AG09309 (cell line): ENCODE measurements at regions not wholly inside any gene's neighbourhood (a gene's known extent, or its start where the extent isn't known, plus 50 kb on each side); places are given as distances from the start of the nearest gene placed in this dataset.

Experiments
- DNase-seq: peaks from one replicate; pipeline ENCODE4 v3.0.0-alpha.2; 2010; ENCODE audit warnings: low read depth
- H3K4me3 ChIP-seq: 2 replicates; pipeline ENCODE4 v1.5.1; 2011; ENCODE audit warnings: mild to moderate bottlenecking, low read depth, low read length, moderate library complexity; ENCODE audit not compliant: control insufficient read depth
- CTCF ChIP-seq: IDR thresholded peaks from 2 replicates; pipeline ENCODE4 v1.5.1; 2011; ENCODE audit warnings: mild to moderate bottlenecking, low read depth, low read length, inconsistent platforms; ENCODE audit not compliant: insufficient read depth, control insufficient read depth; ENCODE audit errors: missing control alignments

DNA sequence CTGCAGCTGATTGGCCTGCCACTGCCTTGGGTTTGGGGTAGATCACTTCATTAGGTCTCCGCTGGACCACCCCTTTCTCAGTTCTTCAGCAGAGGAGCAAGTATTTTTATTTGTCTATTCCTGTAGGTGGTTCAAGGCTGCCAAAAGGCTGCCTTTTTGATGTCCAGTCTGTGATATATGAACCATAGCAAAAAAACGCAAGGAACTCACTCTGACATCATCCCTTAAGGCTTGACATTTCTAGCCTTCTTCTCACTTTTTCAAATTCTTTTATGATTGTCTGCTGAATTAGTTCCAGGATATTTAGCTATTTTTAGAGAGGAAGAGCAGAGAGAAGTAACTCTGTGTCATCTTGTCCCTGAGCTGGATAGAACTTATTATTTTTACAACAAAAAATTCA, 269.2 kb downstream of the BAMBI start:
- DNase-seq = no peak
- H3K4me3 ChIP-seq = no peak overlapping the region
- no peak for TF ChIP-seq CTCF

DNA sequence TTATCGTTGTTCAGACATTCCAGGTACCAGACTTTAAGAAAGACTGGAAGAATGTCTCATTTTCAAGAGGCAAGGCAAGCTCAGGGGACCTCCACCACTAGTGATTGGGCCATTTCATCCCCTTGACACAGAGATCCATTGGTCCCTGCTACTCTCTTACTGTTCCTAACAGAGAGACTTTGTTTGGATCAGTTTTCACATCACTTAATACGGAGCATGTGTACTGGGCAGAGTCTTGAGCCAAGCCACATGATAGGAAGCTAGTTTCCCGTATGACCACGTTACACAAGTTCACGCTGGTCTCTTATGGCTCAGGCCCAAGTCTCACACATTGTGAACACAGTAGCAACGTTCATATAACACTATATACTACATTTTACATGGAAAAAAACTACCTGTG, 269.9 kb downstream of the BAMBI start:
- TF ChIP-seq CTCF = no peak
- no peak for DNase-seq
- H3K4me3 ChIP-seq = no peak overlapping the region

DNA sequence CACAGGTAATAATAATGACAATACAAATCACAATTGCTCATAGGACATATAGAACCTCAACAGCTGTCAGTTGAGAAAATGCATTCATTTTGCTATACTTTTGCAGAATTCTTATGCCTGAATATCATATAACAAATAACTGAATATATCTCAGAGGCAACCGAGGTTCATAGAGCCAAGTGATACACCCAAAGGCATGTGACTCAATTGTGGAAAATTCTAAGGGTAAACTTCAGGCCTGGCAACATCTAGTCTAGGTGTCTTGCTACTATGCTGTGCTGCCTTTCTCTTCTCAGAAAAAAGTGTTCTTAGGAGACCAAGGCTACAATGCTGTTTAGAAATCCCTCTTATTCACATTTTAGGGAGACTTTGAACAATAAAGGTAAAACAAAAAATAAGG, 270.7 kb downstream of the BAMBI start:
- DNase-seq = no peak
- H3K4me3 ChIP-seq = no peak overlapping the region
- no peak for TF ChIP-seq CTCF

DNA sequence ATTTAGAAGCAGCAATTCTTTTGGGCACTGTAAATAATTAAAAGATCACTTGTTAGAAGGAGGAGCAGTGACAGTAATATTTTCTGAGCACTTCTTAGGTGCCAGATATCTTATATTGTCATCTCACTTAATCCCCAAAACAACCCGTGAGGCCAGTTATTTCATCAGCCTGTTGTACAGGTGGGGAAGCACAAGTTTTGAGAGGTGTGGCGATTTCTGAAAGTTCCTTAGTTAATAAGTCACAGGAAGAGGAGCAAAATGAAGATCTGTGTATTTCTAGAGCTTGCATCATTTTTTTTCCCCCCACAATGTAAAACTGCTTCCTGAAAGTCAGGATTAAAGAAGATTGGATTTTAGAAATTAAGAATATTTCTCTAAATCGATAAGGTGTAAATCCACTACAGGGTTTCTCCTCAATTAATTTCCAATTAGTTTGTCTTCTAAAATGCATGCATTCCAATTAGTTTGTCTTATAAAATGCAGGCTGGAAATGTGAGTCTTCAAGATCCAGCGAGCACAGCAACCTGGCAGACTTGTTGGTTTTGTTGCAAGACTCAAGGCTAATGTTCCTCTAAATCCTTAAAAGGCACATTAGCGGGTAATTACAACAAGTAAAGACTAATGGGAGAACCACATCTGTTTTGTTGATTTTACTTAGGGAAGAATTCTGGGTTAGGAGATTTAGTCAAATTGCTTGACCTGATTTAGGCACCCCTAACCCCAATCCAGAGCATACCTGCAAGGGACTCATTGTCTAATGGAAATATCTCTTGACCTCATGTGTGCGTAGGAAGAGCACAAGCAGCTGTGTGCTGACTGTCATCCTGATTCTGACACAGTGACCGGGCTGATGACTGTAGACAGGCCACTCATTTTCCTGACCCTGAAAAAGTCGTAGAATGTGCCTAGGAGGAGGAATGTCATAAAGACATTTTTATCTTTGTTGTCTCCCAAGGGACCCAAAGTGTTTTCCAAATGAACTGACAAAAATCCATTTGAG, 272.0 kb downstream of the BAMBI start:
- no peak for DNase-seq
- no peak overlapping the region for H3K4me3 ChIP-seq
- TF ChIP-seq CTCF = no peak

DNA sequence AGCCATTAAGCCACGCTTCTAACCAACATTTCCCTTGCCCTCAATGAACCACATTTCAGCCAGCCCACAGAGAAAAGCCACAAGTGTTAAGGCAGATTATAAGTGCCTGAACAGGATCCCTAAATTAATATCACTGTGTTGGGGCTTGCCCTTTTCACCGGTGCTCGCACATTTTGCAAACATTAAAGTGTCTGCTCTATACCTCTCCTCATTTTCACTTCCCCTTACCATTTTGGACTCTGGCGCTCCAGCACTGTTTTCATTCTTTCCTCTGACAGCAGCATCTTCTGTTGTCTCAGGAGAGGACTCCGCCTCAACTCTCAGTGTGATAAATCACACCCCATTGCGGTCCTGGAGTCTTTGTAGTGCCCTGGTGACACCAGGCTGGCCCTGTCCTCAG, 274.2 kb downstream of the BAMBI start:
- no peak for TF ChIP-seq CTCF
- no peak for DNase-seq

GRCh38 chr10:28952523-28952922, 275.2 kb downstream of the BAMBI start:
- H3K4me3 ChIP-seq = no peak overlapping the region
- TF ChIP-seq CTCF = no peak
- DNase-seq = no peak

More for the DNA sequence above, 274.2 kb downstream of the BAMBI start:
- H3K4me3 ChIP-seq = no peak overlapping the region
